HL-60/S4 treated with retinoic acid at 250 ng/mL for 4 days and 3 days (cell line): ENCODE measurements at regions not wholly inside any gene's neighbourhood (a gene's known extent, or its start where the extent isn't known, plus 50 kb on each side); places are given as distances from the start of the nearest gene placed in this dataset.

ENCODE experiments used
- in situ Hi-C: fragments of 300-500 bp; cut with MboI; formaldehyde crosslinking; loops from 2 replicates; pipeline ENCODE4 v1.7.0; 2022; ENCODE audit warnings: low sequenced_read_pairs

DNA sequence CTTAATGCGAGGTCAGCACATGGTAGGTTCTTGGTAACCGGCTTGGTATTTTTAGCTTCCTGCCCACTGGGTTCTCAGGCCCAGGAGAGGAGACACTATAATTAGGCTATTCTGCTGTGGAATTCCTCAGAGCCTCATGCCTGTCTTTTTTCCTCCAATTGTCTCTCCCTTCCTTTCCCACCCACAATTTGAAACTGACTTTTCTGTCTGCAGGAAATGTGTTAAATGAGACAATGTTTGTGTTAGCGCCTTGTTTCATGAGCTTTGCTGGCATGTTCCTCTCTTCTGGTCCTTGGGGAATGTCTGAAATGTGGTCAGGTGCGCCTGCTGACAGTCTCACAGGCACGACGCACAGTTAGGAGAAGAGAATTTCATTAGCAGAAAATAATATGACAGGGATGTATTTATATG lies 223.6 kb upstream of the CTNNB1 start:
- in situ Hi-C loops, result no loop called here

GRCh38 chr3:40976241-40976640 lies 223.1 kb upstream of the CTNNB1 start:
- in situ Hi-C loops, result no loop called here

- in situ Hi-C loops, result no loop called here
These were observed 220.9 kb upstream of the CTNNB1 start for GRCh38 chr3:40978442-40978841.

DNA sequence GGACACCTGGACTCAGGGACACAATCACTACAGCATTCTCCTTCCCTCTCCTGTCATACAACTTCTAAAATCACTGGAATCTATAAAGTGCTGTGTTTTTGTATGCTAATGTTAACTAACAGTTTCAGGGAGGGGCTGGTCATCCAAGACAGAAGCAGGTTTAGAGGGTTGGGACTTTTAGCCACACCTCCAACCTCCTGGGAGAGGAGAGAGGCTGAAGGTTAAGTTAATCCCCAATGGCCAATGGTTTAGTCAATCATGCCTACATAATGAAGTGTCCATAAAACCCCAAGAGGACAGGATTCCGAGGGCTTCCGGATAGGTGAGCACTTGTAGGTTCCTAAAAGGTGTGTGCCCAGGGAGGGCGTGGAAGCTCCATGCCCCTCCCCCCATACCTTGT lies 219.3 kb upstream of the CTNNB1 start:
- in situ Hi-C loops, result no loop called here

DNA sequence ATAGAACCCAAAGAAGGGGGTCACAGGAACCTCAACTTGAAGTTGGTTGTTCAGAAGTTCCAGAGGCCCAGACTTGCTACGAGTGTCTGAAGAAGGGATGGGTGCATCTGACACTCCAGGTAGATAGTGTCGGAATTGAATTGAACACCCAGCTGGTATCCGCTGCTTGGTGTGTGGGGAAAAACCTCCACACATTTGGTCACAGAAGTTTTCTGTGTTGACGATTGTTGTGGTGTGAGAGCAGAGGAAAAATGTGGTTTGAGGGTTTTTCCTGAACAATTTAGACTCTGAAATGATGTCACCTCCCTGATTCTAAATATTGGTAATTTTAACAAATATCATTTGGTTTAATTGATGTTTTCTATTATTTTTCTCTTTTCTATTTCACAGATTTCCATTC lies 218.8 kb upstream of the CTNNB1 start:
- in situ Hi-C loops, result no loop called here

- in situ Hi-C loops, result no loop called here
These were observed 214.1 kb upstream of the CTNNB1 start for GRCh38 chr3:40985195-40985594.

- in situ Hi-C loops, result no loop called here
These were observed 210.8 kb upstream of the CTNNB1 start for GRCh38 chr3:40988468-40988867.

- in situ Hi-C loops, result no loop called here
These were observed 209.9 kb upstream of the CTNNB1 start for GRCh38 chr3:40989141-40990061.

DNA sequence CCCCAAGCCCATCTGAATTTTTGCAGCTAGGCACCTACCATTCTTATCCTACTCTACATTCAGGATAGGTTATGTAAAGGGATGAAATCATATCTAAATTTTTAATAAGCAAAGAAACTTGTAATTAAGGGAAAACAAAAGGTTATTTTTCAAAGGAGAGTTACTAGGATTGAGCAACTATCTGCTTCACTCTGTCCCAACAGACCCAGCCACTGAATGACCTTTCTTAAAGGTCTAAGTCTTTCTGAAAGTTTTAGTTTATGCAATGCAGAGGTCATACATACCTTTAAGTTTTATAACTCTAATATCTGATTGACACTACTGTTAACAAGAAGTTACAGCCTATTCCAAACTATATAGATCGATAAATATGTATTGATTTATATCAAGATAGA lies 209.2 kb upstream of the CTNNB1 start:
- in situ Hi-C loops, result no loop called here

GRCh38 chr3:40992023-40992422 lies 207.3 kb upstream of the CTNNB1 start:
- in situ Hi-C loops, result no loop called here

DNA sequence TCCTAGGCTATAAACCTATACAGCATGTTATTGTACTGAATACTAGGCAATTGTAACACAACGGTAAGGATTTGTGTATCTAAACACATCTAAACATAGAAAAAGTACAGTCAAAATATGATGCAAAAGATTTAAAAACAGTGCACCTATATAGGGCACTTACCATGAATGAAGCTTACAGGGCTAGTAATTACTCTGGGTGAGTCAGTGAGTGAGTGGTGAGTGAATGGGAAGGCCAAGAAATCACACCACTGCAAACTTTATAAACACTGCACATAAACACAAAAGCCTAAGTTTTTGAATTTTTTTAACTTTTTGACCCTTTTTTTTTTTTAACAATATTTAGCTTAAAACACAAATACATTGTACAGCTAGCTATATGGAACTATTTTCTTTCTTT lies 204.7 kb upstream of the CTNNB1 start:
- in situ Hi-C loops, result no loop called here

DNA sequence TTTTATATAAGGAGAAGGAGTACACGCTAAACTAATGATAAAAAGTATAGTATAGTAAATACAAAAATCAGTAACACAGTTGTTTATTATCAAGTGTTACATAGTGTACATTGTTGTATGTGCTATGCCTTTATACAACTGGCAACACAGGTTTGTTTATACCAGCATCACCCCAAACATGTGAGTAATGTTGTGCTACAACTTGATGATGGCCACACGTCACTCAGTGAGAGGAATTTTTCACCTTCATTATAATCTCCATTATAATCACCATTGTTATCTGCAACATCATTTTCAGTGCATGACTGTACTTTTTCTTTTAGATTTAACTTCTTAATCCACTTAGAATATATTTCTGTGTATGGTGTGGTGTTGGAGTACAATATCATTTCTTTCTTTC lies 204.0 kb upstream of the CTNNB1 start:
- in situ Hi-C loops, result no loop called here

DNA sequence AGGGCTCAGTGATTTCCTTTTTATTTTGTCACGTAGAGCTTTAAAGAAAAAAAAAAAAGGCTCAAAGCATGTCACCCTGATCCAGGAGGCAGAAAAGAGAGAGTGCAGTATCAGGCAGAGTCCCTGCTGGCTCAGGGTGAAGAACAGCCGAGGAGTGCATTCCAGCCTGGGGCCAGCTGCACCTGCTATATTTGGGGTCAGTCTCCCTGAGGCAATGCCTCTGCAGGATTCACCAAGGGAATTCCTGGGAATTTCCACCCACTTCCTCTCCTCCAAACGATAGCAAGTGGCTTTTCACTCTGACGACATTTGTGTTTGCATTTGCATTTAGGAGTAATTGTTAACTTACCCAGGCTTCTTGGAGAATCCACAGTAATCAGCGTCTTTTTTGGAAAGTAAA lies 202.9 kb upstream of the CTNNB1 start:
- in situ Hi-C loops, result no loop called here

DNA sequence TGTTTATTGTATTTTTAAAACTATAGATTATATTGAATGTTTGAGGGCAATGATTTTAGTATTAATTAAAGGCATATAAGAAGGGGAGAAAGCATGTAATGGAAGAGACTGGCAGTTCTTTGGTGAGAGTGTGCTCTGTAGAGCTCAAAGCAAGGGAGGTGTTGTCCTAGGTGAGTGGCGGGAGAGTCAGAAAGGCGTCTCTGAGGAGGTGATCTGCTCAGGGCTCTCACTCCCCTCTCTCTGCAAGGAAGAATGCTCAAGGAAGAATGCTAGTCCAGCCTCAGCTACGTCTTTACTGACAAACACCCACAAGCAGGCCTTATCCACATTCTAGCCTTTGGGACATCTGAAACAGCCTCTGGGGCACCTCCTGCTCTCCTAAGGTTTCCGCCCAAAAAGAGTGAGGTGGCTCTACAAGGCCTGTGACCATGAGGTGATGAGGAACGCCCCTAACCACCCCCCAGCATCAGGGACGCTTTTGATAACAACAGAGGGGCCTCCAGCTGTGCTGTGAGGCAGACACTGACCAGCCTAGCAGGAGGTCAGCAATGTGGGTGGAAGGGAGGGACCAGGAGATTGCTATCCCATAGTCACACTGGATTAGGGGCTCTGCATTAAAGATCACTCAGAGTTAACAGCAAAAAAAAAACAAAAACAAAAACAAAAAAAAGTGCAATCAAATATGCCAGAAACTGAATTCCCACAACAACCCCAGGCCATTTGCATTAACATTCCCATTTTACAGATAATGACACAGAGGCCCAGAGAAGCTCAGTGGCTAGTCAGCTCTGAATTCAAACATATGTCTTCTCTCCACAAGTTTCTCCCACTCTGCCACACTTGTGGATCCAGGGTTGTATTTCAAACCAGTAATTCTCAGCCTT lies 202.2 kb upstream of the CTNNB1 start:
- in situ Hi-C loops, result no loop called here

DNA sequence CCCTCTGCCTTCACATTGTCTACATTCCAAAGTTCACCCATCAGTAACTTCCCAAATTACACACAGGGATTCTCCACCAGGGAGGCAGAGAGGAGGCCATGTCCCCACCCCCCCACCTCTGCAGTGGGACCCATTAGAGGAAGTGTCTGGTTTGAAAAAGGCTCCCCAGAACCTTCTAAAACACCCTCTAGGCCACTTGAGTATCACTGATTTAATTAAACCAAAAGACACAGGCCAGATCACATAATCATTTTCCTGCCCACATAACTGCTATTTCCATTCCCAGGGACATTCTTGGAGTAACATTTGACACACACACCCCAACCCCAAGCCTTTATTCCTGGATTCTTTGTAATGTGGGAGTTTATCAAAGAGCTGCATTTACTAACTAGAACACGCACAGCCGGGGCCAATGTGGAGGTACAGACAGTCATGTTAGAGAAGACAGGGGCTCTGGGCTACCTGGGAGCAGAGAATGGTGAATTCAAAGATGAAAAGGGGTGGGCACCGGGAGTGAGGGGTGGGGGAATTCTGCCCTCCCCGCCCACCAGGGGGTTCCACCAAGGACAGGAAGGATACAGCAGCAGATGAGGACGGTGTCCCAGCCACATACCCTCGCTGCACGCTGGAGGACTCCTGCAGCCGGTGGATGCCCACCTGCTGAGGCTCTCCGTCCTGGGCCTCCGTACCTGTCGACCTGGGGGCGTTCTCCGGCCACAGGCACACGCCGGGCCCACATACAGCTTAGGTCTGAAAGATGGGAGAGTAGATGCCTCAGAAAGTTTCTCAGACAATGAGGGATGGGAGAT lies 201.4 kb upstream of the CTNNB1 start:
- in situ Hi-C loops, result no loop called here

DNA sequence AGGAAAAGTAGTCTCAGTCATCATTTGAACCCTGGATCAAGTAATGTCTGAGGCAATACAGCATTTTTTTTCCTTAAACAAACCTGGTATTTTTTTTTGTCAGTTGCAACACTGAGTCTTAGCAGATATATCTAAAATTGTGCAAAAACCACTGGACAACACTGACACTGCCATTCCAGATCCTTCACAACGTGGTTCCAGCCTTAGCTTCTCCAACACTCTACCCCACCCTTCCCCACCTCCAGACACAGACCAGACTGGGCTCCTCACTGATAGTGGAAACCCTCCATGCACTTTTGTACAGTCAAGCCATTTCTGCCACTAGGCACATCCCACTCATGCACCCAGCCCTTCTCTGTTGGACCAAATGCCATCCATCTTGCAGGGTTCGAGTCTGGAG lies 199.6 kb upstream of the CTNNB1 start:
- in situ Hi-C loops, result no loop called here

GRCh38 chr3:41000471-41000870 lies 198.8 kb upstream of the CTNNB1 start:
- in situ Hi-C loops, result no loop called here

GRCh38 chr3:41001556-41001955 lies 197.7 kb upstream of the CTNNB1 start:
- in situ Hi-C loops, result no loop called here

GRCh38 chr3:41002104-41002503 lies 197.2 kb upstream of the CTNNB1 start:
- in situ Hi-C loops, result no loop called here

- in situ Hi-C loops, result no loop called here
These were observed 191.9 kb upstream of the CTNNB1 start for GRCh38 chr3:41007399-41007798.

GRCh38 chr3:41011854-41012253 lies 187.5 kb upstream of the CTNNB1 start:
- in situ Hi-C loops, result no loop called here
